Tongue (tissue), 1 donor: ENCODE measurements at regions not wholly inside any gene's neighbourhood (a gene's known extent, or its start where the extent isn't known, plus 50 kb on each side); places are given as distances from the start of the nearest gene placed in this dataset.
A peak's percentile ranks its signal among the peaks of the same experiment; 100 is the strongest.

Experiments
- DNase-seq: peaks from one replicate; pipeline ENCODE4 v3.0.0-alpha.2; 2015

DNA sequence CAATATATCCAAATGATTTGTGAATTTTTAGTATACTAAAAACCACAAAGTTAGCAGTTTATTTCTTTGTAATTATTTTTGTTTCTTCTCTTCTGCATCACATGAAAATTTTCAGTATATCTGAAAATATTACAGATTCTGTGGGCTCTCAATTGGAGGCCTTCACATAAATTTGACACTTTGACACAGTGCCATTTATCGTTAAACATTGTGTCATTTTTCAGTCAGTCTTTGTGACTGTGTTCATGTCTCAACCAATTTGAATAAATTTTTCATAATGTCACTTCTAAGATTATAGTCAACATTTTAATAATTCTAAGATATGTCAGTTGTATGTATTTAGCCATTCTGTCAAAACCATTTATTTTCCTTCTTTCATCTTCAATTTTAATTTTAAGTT is 1303.0 kb downstream of the LRFN5 start:
- DNase-seq, result no peak

DNA sequence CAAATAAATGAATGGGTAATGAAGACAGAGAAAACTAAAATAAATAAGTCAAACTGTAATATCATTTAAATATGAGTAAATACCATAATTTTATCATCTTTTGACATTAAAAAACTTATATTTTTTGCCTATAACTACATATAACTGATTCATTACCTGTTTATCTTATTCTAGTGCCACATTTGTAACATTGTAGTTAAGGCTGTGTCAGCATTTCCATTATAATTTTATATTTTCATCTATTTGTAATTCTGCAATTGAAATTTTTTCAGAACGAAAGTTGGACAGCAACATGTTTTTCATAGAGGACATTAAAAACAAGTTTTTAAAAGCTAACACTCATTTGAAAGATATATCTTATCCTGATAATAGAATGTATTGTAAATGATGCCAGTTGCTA is 1286.5 kb downstream of the LRFN5 start:
- DNase-seq, result no peak

DNA sequence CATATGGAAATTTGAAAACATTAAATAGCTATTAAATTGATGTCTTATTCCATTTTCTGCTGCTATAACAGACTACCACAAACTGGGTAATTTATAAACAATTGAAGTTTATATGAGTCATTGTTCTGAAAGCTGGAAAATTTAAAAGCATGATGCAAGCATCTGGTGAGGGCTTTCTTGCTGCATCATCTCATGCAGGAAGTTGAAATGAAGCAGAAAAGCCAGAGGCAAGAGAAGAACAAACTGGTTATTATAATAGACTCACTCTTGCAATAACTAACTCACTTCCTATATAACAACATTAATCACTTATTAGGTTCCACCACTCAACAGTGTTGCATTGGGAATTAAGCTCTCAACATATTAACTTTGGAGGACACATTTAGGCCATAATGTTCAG is 1277.4 kb downstream of the LRFN5 start:
- no peak for DNase-seq

DNA sequence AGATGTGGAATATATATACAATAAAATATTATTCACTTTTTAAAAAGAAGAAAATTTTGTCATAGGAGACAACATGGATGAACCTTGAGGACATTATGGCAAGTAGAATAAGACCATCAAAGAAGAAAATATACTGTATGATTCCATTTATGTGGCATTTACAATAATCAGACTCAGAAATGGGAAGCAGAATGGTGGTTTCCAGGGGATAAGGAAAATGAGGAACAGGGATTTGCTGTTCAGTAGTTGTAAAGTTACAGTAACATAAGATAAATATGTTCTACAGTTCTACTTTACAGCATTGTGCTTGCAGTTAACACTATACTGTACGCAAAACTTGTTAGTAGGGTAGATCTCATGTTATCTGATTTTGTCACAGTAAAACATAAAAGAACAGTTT is 1271.0 kb downstream of the LRFN5 start:
- no peak for DNase-seq

DNA sequence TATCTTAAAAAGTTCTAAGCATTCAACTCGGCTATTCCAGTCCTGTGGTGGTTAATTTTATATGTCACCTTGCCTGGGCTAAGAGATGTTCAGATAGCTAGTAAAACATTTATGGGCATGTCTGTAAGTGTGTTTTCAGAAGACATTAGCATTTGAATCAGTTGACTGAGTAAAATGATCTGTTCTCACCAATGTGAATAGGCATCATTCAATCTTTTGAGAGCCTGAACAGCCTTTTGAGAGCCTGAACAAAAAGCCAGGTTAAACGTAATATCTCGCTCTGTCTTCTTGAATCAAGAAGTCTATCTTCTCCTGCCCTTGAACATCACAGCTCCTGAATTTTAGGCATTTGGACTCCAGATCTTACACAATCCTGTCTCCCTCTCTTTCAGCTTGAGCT is 1266.1 kb downstream of the LRFN5 start:
- DNase-seq, result no peak

DNA sequence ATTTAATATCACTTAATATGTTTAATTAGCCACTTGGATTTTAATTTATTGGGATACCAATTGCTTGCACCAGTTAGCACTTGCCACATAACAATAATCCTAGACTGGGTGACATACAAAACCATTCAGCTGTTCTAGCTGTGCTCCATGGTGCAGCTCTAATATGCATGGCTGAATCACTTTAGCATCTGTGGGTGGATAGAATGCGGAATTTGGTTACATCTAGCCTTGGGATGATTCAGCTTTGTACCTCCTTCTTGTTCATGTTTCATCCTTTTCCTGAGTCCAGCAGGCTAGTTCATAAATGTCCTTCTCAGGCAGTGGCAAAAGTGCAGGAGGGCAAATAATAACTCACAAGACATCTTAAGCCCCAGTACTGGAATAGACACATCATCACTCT is 1263.0 kb downstream of the LRFN5 start:
- peak; percentile 9 for DNase-seq

DNA sequence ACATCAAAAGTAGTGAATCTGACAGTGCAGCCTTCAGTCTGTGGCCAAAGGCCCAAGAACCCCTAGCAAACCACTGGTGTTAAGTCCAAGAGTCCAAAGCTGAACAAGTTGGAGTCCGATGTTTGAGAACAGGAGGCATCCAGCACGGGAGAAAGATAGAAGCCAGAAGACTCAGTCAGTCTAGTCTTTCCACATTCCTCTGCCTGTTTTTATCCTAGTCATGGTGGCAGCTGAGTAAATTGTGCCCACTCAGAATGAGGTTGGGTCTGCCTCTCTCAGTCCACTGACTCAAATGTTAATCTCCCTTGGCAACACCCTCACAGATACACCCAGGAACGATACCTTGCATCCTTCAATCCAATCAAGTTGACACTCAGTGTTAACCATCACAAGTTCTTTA is 1255.4 kb downstream of the LRFN5 start:
- no peak for DNase-seq

DNA sequence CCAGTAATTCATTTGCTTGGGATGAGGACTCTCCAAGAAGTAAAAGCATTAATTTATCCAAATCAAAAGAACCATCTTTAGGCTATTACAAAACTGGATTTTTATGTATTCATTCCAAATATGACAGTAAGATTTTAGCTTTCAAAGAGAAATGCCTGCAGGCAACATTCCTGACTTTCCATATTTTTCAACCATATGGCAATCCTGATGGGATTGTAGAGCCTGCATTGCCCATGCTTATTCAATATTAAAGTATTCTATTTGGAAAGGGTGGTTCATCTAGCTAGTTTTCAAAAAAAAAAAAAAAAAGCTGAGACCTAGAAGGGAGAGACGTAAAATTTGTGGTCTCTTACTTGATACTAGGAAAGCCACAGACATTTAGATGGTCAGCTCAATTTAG is 1253.7 kb downstream of the LRFN5 start:
- no peak for DNase-seq

DNA sequence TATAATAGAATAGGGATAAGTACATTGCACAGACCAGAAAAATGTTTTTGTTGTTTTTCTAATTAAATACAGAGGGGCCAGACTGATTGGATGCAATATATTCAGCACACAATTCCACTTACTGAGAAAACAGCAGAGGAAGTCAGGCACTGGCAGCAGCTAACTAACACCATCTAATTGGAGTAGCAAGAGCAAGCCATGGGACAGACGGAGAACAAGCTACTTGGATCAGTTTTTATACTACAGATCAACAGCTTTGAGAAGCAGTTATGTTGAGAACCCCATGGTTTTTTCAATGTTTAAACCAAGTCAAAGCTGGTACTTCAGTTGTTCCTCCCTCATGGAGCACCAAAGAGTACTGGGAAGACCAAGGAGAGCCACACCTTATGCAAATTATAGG is 1249.4 kb downstream of the LRFN5 start:
- DNase-seq, result no peak

DNA sequence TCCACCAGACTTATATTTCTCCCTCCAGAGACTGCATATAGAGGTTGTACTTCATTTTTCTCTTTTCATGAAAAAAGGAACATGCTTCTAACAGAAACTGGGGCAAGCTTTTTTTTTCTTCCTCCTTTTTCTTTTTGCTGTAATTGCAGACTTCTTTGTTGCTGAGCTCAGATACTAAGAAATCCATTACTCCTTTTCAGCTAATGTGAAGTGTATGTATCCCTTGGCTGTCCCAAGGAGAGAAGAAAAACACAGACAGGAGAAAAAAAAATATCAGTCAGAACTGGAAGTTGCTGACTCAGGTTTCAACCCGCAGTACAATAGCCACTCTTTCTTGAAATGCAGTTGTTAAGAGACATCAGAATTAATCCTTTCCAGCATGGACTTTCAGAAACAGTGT is 1248.4 kb downstream of the LRFN5 start:
- peak; percentile 67 for DNase-seq

DNA sequence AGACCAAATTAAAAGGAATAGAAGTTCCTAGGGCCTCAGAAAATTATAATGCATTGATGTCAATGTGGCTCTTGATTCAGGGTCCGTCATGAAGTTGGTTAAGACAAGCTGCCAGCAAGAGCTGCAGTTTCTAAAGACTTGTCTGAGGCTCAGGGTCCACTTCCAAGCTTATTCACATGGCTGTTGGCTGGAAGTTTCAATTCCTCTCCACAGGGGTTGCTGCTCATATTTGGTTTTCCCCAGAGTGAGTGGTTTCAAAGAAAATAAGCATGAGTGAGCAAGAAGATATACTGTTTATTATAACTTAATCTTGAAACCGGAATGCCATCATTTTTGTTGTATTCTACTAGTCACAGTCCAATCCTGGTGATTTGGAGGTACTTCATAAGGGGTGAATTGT is 1247.4 kb downstream of the LRFN5 start:
- no peak for DNase-seq

DNA sequence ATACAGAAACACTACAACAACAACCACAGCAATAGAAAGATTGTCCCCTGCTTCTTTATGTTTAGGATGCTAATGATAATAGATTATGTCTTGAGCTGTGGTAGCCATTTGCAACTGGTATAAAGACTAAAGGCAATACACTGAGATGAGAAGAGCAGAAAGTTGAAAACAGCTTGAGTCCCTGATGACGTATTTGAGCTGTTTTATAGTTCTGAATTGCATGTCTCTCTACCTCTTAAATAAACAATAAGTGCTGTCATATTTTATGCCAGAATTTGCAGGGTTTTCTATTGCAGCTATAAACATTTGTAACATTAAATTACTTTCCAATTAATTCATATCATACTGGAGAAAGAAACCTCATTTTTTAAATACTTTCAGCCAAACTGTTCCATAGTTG is 1242.0 kb downstream of the LRFN5 start:
- DNase-seq, result no peak

DNA sequence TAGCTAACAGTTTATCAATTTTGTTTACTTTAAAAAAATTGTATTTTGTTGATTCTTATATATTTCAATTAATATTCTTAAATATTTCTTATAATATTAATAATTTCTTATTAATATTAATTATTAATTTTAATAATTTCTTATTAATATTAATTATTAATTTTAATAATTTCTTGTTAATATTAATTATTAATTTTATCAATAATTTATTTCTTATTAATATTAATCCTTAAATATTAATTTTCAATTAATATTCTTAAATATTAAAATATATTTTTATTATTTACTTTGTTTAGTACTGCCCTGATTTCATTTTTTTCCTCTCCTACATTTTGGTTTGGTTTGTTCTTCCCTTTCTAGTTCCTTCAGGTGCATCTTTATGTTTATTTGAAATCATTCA is 1208.1 kb downstream of the LRFN5 start:
- no peak for DNase-seq

DNA sequence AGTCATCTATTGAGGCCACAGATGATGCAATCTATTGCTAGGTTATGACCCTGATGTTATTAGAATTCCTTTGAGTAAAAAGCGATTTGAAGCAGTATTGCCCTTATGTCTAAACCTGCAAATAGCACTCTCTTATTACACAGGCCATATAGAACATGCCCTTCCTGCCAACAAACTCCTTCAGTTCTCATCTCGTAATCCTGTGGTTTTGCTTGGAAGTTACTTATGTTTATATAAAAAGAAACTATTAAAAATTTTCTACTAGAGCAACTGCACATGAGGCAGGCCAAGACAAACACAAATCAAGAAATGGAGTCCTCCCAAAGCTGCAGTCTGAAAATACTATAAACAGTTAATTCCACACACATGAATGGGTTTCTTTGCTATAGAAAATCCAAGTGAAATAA is 1200.2 kb downstream of the LRFN5 start:
- DNase-seq, result peak; percentile 67

DNA sequence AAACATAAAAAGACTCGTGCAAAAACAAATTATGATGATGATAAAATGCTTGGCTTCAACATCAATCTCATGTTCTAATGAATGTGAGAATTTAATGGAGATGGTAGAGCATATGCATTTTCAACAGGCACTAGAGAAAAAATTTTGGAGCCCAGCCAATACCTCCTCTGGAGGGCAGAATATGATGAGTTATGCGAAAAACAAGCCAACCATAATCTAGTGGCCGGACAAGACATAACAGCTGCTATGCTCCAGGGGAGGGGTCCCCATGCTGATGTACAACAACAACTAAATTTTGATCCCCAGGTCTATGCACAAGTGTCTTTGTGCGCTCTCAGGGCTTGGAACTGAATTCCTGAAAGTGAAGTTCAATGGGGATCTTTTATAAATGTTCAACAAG is 1197.5 kb downstream of the LRFN5 start:
- peak; percentile 91 for DNase-seq

DNA sequence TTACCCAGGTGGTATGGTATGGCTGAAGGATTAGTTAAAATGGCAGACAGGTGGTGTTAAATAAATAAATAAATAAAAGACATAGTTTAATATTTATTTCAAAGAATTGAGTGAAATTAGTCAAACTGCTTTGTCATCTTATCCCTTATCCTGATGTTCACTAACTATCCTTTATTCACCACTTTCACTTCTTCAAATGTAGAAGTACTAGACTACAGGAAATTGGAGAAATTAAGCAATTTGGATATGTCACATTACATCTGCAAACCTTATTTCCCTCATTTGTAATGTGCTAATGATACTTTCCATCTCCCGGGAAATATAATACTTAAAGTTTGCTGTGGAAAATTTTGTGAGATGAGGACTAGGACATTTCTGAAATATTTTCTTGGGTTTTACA is 1195.7 kb downstream of the LRFN5 start:
- DNase-seq, result no peak

DNA sequence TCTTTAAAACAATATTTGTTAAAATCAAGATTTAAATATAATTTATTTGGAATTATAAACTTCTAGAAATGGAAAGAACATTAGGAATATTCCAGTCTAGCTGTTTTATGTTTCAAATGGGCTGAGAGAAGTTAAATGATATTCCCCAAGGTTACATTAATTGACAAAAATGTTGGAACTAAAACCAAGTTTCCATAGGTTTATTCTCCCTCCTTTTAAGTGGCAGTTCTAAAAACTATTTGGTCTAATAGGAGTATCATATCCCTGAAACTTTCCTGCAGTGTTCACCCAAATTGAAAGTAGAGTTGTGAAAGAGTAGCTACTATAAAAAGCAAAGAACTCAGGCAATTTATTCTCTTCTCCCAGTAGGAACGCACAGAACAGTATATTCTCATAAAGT is 1185.5 kb downstream of the LRFN5 start:
- no peak for DNase-seq

DNA sequence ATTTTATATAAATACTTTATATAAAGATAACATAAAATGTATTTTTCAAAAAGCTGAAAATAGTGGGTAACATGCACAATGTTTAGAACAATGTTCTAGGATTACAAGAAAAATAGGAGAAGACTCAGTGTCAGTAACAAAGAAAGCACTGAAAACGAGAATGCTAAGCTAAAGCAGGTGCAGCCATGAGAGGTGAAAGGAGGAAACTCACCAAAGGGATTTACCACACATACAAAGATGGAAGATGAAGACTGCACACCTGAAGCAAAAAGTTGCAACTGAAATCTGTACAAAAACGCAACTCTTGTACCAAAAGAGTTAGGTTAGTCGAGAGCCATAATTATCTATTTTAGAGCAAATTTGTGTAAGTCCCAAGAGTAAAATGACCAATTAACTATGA is 1176.1 kb downstream of the LRFN5 start:
- no peak for DNase-seq

DNA sequence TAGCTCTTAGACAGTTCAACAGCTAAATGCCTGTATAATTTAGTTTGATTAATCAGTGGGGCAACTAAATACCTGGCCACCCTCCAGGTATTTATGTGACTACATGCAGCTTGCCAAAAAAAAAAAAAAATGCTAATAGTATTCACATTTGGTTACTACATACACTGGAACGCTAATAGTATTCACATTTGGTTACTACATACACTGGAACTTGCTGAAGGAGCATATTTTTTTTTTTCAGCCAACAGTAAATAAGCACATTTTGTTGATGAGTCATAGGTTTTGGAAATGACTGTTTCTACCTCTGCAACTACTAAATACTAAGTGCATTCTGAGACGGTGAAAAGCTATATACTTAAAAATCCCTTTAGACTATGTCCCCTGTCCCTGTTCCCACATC is 1172.3 kb downstream of the LRFN5 start:
- DNase-seq, result no peak

DNA sequence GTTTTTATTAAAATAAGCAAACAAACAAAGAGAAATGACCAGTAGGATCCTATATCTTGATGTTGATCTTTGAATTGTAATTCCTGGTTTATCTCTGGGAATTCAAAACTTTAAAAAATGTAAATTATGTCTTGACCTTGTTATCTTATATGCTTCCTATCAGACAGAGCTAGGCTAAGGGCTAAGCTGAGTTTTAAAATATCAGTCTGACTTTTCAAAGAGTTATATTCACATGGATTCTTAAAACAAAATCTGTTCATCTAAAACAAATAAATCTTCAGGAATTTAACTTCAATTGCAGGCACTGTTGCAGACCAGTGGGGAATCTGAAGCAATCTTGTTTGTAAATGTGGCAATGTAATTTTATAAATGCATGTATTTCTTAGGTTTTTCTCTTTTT is 1144.1 kb downstream of the LRFN5 start:
- no peak for DNase-seq

DNA sequence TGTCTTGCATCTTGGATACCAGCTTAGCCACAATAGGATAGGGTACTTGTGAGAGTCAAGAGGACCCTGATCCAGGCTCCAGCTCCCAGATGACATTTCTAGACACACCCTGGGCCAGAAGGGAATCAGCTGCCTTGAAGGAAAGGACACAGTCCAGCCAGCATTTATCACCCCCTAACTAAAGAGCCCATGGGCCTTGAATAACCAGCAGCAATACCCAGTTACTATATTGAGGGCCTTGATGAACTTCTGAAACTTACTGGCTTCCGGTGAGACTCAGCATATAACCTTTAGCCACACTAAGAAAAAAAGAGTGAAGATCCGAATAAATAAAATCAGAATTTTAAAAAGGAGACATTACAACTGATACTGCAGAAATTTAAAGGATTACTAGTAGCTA is 1135.4 kb downstream of the LRFN5 start:
- no peak for DNase-seq

DNA sequence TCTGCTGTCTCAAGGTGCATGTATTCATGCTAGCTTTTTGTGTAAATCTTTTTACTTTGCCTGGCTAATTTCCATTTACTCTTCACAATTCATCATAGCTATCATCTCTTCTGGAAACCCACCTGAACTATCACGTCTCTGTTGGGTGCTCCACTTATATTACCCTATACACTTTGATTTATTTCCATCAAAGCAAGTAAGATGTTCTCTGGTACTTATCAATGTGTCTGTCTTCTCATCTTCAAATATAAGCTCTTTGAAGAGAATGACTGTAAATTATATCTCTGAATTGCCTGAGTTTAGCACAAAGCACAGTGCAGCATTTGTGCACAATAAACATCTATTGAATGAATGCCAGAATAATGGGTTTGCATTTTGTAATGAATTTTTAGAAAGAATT is 1129.7 kb downstream of the LRFN5 start:
- DNase-seq, result no peak

DNA sequence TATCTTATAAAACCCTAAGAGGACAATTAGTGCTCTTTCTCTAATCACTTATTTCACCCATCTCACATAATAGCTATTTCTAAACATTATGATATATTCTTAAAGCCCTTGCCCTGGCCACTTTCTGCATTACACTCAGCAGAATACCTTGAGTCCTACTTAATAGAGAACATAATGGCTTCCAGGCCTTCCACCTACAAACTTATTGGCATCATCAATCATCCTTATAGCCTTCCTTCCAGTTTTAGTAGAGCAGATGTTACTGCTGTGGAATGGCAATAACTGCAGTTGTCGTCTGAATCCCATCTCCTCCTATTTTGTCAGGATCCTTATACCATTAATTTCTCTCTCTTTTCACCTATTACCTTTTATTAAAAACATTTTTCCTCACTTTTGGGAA is 1127.4 kb downstream of the LRFN5 start:
- DNase-seq, result no peak

DNA sequence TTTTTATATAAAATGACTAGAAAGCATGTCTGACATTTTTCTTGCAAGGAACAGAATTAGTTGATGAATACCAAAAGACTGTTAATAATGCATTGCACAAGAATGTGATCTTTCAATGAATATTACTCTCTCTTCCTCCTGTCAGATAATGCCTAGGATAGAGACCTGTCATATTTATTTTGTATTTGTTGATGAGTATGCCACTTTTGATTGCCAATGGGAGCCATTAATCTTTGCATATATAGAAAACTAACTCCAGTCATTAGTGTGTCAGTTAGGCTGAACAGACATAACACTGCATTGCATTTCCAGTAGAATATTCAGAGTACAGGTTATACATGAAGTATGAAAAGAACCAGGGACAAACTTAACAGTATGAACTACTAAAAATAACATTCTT is 1125.3 kb downstream of the LRFN5 start:
- DNase-seq, result no peak

DNA sequence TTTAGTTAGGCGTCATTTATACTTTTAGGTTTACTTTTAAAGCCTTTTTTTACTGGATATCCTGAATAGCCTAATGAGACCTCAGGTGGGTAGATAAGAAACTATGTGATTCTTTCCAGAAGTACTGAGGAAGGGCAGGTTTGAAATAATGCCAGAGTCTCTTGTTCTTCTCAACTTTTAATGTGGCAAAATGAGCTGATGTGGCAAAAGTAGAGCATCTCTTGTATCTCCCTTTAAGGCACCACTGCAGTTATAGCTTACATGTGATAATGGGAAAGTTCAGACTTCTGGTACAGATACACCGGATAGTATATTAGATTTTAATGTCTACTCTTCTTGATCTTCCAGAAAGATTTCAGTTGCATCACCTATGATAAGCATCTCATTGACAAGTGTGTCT is 1124.8 kb downstream of the LRFN5 start:
- DNase-seq, result no peak

DNA sequence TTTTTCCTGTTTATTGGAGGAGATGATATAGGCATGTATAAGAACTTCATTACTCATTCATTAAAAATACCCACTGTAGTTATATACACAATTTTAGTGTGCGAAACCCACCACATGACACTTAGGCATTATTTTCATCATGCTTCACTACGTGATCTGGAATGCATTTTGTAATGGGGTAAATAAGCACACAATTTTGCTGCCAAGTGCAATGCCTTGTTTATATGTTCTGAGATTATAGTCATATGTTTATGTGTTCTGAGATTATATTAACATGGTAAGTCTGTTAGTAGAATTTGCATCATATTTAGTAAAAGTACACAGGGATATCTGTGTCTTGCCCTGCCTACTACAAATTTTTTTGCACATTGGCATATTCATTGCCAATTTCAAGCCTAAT is 1123.0 kb downstream of the LRFN5 start:
- no peak for DNase-seq
